ENCODE measurements at regions not wholly inside any gene's neighbourhood (a gene's known extent, or its start where the extent isn't known, plus 50 kb on each side); places are given as distances from the start of the nearest gene placed in this dataset.

GRCh38 chr18:6653880-6654279 lies 75.6 kb upstream of the ARHGAP28 start:
- Histone ChIP-seq H3K27me3 (ENCODE audit: insufficient read depth, poor library complexity, severe bottlenecking) (no peaks in the 10 kb centered on the region), H3K4me3 (ENCODE audit: severe bottlenecking) (no peak overlapping the region), H3K36me3 (ENCODE audit: low read depth) (no peaks in the 10 kb centered on the region), H3K27ac (ENCODE audit: poor library complexity, severe bottlenecking) (no peak overlapping the region), H3K4me1 (ENCODE audit: insufficient read depth, poor library complexity, severe bottlenecking) (no peaks in the 10 kb centered on the region), H3K9me3 (ENCODE audit: severe bottlenecking) (no peaks in the 10 kb centered on the region)
- DNase-seq (ENCODE audit: low spot score) (no peak), ATAC-seq (ENCODE audit: low read depth) (no peak)
- no peak for TF ChIP-seq CTCF (IDR thresholded peaks at IDR 0.05; ENCODE audit: poor library complexity, severe bottlenecking)

- TF ChIP-seq CTCF (IDR thresholded peaks at IDR 0.05; ENCODE audit: poor library complexity, severe bottlenecking), result no peak
- no peaks in the 10 kb centered on the region for H3K9me3 ChIP-seq (ENCODE audit: severe bottlenecking)
- H3K4me1 ChIP-seq (ENCODE audit: insufficient read depth, poor library complexity, severe bottlenecking), result no peaks in the 10 kb centered on the region
- H3K27ac ChIP-seq (ENCODE audit: poor library complexity, severe bottlenecking), result no peak overlapping the region
- H3K36me3 ChIP-seq (ENCODE audit: low read depth), result no peaks in the 10 kb centered on the region
- DNase-seq (ENCODE audit: low spot score) (no peak), ATAC-seq (ENCODE audit: low read depth) (no peak; the same call in 2 of the 3 replicates)
- H3K27me3 ChIP-seq (ENCODE audit: insufficient read depth, poor library complexity, severe bottlenecking), result no peaks in the 10 kb centered on the region
- H3K4me3 ChIP-seq (ENCODE audit: severe bottlenecking), result no peak overlapping the region
These were observed 69.4 kb upstream of the ARHGAP28 start for GRCh38 chr18:6659963-6660725.

- no peak for DNase-seq (ENCODE audit: low spot score)
- Histone ChIP-seq H3K27me3 (ENCODE audit: insufficient read depth, poor library complexity, severe bottlenecking) (no peaks in the 10 kb centered on the region), H3K27ac (ENCODE audit: poor library complexity, severe bottlenecking) (no peak overlapping the region), H3K9me3 (ENCODE audit: severe bottlenecking) (no peaks in the 10 kb centered on the region), H3K36me3 (ENCODE audit: low read depth) (no peaks in the 10 kb centered on the region), H3K4me3 (ENCODE audit: severe bottlenecking) (no peak overlapping the region), H3K4me1 (ENCODE audit: insufficient read depth, poor library complexity, severe bottlenecking) (no peaks in the 10 kb centered on the region)
- no peak for TF ChIP-seq CTCF (IDR thresholded peaks at IDR 0.05; ENCODE audit: poor library complexity, severe bottlenecking)
- ATAC-seq (ENCODE audit: low read depth), result no peak; the same call in 2 of the 3 replicates
These were observed 67.7 kb upstream of the ARHGAP28 start for GRCh38 chr18:6661692-6662415.

- Histone ChIP-seq H3K27ac (ENCODE audit: poor library complexity, severe bottlenecking) (no peak overlapping the region), H3K4me1 (ENCODE audit: insufficient read depth, poor library complexity, severe bottlenecking) (no peaks in the 10 kb centered on the region), H3K4me3 (ENCODE audit: severe bottlenecking) (no peak overlapping the region), H3K27me3 (ENCODE audit: insufficient read depth, poor library complexity, severe bottlenecking) (no peaks in the 10 kb centered on the region), H3K9me3 (ENCODE audit: severe bottlenecking) (no peaks in the 10 kb centered on the region), H3K36me3 (ENCODE audit: low read depth) (no peaks in the 10 kb centered on the region)
- ATAC-seq (ENCODE audit: low read depth), result no peak
- no peak for DNase-seq (ENCODE audit: low spot score)
- TF ChIP-seq CTCF (IDR thresholded peaks at IDR 0.05; ENCODE audit: poor library complexity, severe bottlenecking), result no peak
These were observed 63.4 kb upstream of the ARHGAP28 start for GRCh38 chr18:6666012-6666685.

Data from RWPE2 (cell line).